Osteoblast (primary cell): ENCODE measurements at regions not wholly inside any gene's neighbourhood (a gene's known extent, or its start where the extent isn't known, plus 50 kb on each side); places are given as distances from the start of the nearest gene placed in this dataset.

Experiments
- DNase-seq: peaks from one replicate; pipeline ENCODE4 v3.0.0; 2011; ENCODE audit warnings: low spot score, mixed read lengths; ENCODE audit not compliant: insufficient read length; ENCODE audit errors: missing footprints
- H2AFZ ChIP-seq: 2 replicates; pipeline ENCODE4 v1.6.0; 2011; ENCODE audit warnings: mild to moderate bottlenecking, low read length
- H3K27ac ChIP-seq: 2 replicates; pipeline ENCODE4 v1.5.1; 2011; ENCODE audit warnings: mild to moderate bottlenecking, low read depth, low read length, moderate library complexity
- H3K27me3 ChIP-seq: 2 replicates; pipeline ENCODE4 v1.6.0; 2012; ENCODE audit warnings: mild to moderate bottlenecking, control low read depth, inconsistent platforms, low read length, moderate library complexity; ENCODE audit not compliant: insufficient read depth
- H3K36me3 ChIP-seq: 2 replicates; pipeline ENCODE4 v1.5.1; 2011; ENCODE audit warnings: mild to moderate bottlenecking, low read length, control low read depth, moderate library complexity; ENCODE audit not compliant: insufficient read depth
- H3K4me1 ChIP-seq: 2 replicates; pipeline ENCODE4 v1.5.1; 2011; ENCODE audit warnings: mild to moderate bottlenecking, low read length, control low read depth, moderate library complexity; ENCODE audit not compliant: insufficient read depth
- H3K4me2 ChIP-seq: 2 replicates; pipeline ENCODE4 v1.6.0; 2011; ENCODE audit warnings: mild to moderate bottlenecking, low read length; ENCODE audit not compliant: insufficient read depth
- H3K4me3 ChIP-seq: fragments of 200-600 bp; sonication (generic); 3 replicates; pipeline ENCODE4 v1.5.1; 2012; ENCODE audit warnings: mild to moderate bottlenecking, low read length, inconsistent platforms; ENCODE audit not compliant: insufficient read depth
- H3K79me2 ChIP-seq: 2 replicates; pipeline ENCODE4 v1.6.0; 2012; ENCODE audit warnings: mild to moderate bottlenecking, low read length, control low read depth, inconsistent platforms; ENCODE audit not compliant: insufficient read depth
- H3K9me3 ChIP-seq: 2 replicates; pipeline ENCODE4 v1.5.1; 2011; ENCODE audit warnings: low read depth, low read length, control low read depth
- H4K20me1 ChIP-seq: 2 replicates; pipeline ENCODE4 v1.6.0; 2012; ENCODE audit warnings: mild to moderate bottlenecking, low read length, control low read depth; ENCODE audit not compliant: insufficient read depth
- CTCF ChIP-seq: IDR thresholded peaks from 2 replicates; pipeline ENCODE4 v1.5.1; 2011; ENCODE audit warnings: mild to moderate bottlenecking, low read depth, low read length, moderate library complexity; ENCODE audit errors: extremely low read depth

GRCh38 chr7:155191901-155192478 is 105.7 kb upstream of the INSIG1 start:
- Histone ChIP-seq H2AFZ (no peak overlapping the region), H3K4me2 (no peak overlapping the region), H4K20me1 (no peaks in the 10 kb centered on the region), H3K79me2 (no peaks in the 10 kb centered on the region), H3K9me3 (no peaks in the 10 kb centered on the region), H3K27ac (no peak overlapping the region), H3K4me3 (no peak overlapping the region), H3K27me3 (no peaks in the 10 kb centered on the region), H3K4me1 (no peaks in the 10 kb centered on the region), H3K36me3 (no peaks in the 10 kb centered on the region)
- TF ChIP-seq CTCF, result no peak
- DNase-seq, result no peak

- H4K20me1 ChIP-seq, result no peaks in the 10 kb centered on the region
- no peak overlapping the region for H2AFZ ChIP-seq
- H3K4me2 ChIP-seq, result no peak overlapping the region
- no peaks in the 10 kb centered on the region for H3K9me3 ChIP-seq
- H3K36me3 ChIP-seq, result no peaks in the 10 kb centered on the region
- H3K27me3 ChIP-seq, result no peaks in the 10 kb centered on the region
- TF ChIP-seq CTCF, result no peak
- H3K4me3 ChIP-seq, result no peak overlapping the region
- H3K79me2 ChIP-seq, result no peaks in the 10 kb centered on the region
- H3K27ac ChIP-seq, result no peak overlapping the region
- no peaks in the 10 kb centered on the region for H3K4me1 ChIP-seq
- no peak for DNase-seq
Measured at GRCh38 chr7:155192961-155193640, 104.6 kb upstream of the INSIG1 start.

GRCh38 chr7:155193716-155194115 is 104.0 kb upstream of the INSIG1 start:
- Histone ChIP-seq H3K79me2 (no peaks in the 10 kb centered on the region), H3K4me1 (peaks cover 4% of the 10 kb centered on the region), H3K36me3 (no peaks in the 10 kb centered on the region), H3K4me2 (no peak overlapping the region), H4K20me1 (no peaks in the 10 kb centered on the region), H3K9me3 (no peaks in the 10 kb centered on the region), H3K27me3 (no peaks in the 10 kb centered on the region), H3K27ac (no peak overlapping the region), H2AFZ (no peak overlapping the region), H3K4me3 (no peak overlapping the region)
- TF ChIP-seq CTCF, result no peak
- no peak for DNase-seq

GRCh38 chr7:155194382-155195140 is 103.1 kb upstream of the INSIG1 start:
- Histone ChIP-seq H2AFZ (peak overlapping the region; percentile 5), H3K36me3 (no peaks in the 10 kb centered on the region)
- no peak for TF ChIP-seq CTCF

More at GRCh38 chr7:155194382-155195140, 103.1 kb upstream of the INSIG1 start:
- no peaks in the 10 kb centered on the region for H4K20me1 ChIP-seq
- H3K27me3 ChIP-seq, result no peaks in the 10 kb centered on the region
- no peak for DNase-seq
- peaks cover 12% of the 10 kb centered on the region for H3K4me1 ChIP-seq
- H3K79me2 ChIP-seq, result no peaks in the 10 kb centered on the region
- H3K4me2 ChIP-seq, result no peak overlapping the region
- no peaks in the 10 kb centered on the region for H3K9me3 ChIP-seq
- no peak overlapping the region for H3K4me3 ChIP-seq
- no peak overlapping the region for H3K27ac ChIP-seq
